GM12878 (cell line): ENCODE measurements at regions not wholly inside any gene's neighbourhood (a gene's known extent, or its start where the extent isn't known, plus 50 kb on each side); places are given as distances from the start of the nearest gene placed in this dataset.

ENCODE experiments used
- CTCF ChIP-seq, 3 experiments: IDR thresholded peaks in 2 of 3; conservative IDR thresholded peaks in 1 of 3; 2 replicates each; pipeline ENCODE4 v1.5.1; 2011; ENCODE audit warnings: low read depth in 3 of 3, low read length in 3 of 3, mild to moderate bottlenecking in 3 of 3, control low read depth in 2 of 3, moderate library complexity in 2 of 3, inconsistent platforms in 1 of 3, mixed read lengths in 1 of 3; ENCODE audit not compliant: control insufficient read depth in 2 of 3, insufficient read depth in 1 of 3; ENCODE audit errors: extremely low read depth in 1 of 3
- HDAC2 ChIP-seq: fragments of 200-600 bp; sonication (generic); IDR thresholded peaks from 2 replicates; pipeline ENCODE4 v1.6.1; 2017
- JUND ChIP-seq: IDR thresholded peaks from 2 replicates; pipeline ENCODE4 v1.6.1; 2012; ENCODE audit warnings: low read depth, mild to moderate bottlenecking, low read length, improper control_type of control experiment, moderate library complexity
- SRF ChIP-seq, 2 experiments: IDR thresholded peaks; 2 replicates each; pipeline ENCODE4 v1.6.1; 2011; ENCODE audit warnings: low read depth in 2 of 2, low read length in 2 of 2, mild to moderate bottlenecking in 1 of 2, moderate library complexity in 1 of 2
- STAT3 ChIP-seq: IDR thresholded peaks from 2 replicates; pipeline ENCODE4 v1.6.1; 2011; ENCODE audit warnings: low read depth, low read length, improper control_type of control experiment
- TBL1XR1 ChIP-seq: IDR thresholded peaks from 2 replicates; pipeline ENCODE4 v1.6.1; 2012; ENCODE audit warnings: low read depth, low read length, improper control_type of control experiment
- ZBTB33 ChIP-seq: fragments of 450-650 bp; IDR thresholded peaks from 2 replicates; pipeline ENCODE4 v1.6.1; 2017; ENCODE audit warnings: mild to moderate bottlenecking
- TF ChIP-seq, protein P1 (sequence below): IDR thresholded peaks from 2 replicates; pipeline ENCODE4 v1.6.1; 2012; ENCODE audit warnings: low read depth, low read length, improper control_type of control experiment

DNA sequence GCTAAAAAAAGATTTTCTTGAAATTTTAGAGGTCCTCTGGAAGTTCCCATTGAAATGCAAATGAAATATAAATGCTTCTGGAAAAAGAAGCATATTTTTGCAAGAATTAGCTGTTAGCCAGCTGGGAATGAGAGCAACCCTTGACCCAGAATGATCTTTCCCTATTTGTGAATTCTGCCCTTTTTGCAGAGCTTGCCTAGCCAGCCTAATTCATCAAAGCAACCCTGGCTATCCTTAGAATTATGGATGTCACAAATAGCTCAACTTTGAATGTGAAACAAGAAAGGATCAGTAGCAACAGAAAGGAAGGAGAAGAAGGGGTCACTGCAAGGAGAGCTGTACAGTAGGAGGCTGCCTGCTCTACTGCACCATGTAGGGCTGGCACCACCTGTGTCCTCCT is 345.9 kb downstream of the EFNA5 start:
- TF ChIP-seq, protein P1, sequence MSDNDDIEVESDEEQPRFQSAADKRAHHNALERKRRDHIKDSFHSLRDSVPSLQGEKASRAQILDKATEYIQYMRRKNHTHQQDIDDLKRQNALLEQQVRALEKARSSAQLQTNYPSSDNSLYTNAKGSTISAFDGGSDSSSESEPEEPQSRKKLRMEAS, result no peak
- TF ChIP-seq SRF (IDR thresholded peaks at IDR 0.05; ENCODE audit: low read depth in 2 of 2, low read length in 2 of 2), result no peak
- TF ChIP-seq STAT3, result no peak
- TF ChIP-seq JUND, result no peak
- no peak for TF ChIP-seq HDAC2
- no peak for TF ChIP-seq ZBTB33
- no peak for TF ChIP-seq TBL1XR1
- TF ChIP-seq CTCF (IDR thresholded peaks at IDR 0.05 in 2 of 3, conservative IDR thresholded peaks at IDR 0.05 in 1 of 3; ENCODE audit: control insufficient read depth in 2 of 3, extremely low read depth in 1 of 3, insufficient read depth in 1 of 3, low read depth in 3 of 3, low read length in 3 of 3), result no peak
